Mesendoderm (in vitro differentiated cells): ENCODE measurements at regions not wholly inside any gene's neighbourhood (a gene's known extent, or its start where the extent isn't known, plus 50 kb on each side); places are given as distances from the start of the nearest gene placed in this dataset.

Experiments used
- DNase-seq: peaks from one replicate; pipeline ENCODE4 v3.0.0; 2013
- H2AK5ac ChIP-seq: 2 replicates; pipeline ENCODE4 v1.6.1; 2013; ENCODE audit warnings: low read length, inconsistent platforms
- H2BK120ac ChIP-seq: 2 replicates; pipeline ENCODE4 v1.6.1; 2013; ENCODE audit warnings: low read depth, mild to moderate bottlenecking, low read length, moderate library complexity, mixed read lengths
- H2BK15ac ChIP-seq: replicated peaks from 2 replicates; pipeline ENCODE4 v1.6.1; 2013; ENCODE audit warnings: low read depth, mild to moderate bottlenecking, moderate library complexity
- H2BK5ac ChIP-seq: 2 replicates; pipeline ENCODE4 v1.6.1; 2013; ENCODE audit warnings: low read length, inconsistent platforms
- H3K18ac ChIP-seq: 2 replicates; pipeline ENCODE4 v1.6.1; 2013; ENCODE audit warnings: mild to moderate bottlenecking, low read length, mixed read lengths
- H3K23ac ChIP-seq: one replicate; pipeline ENCODE4 v1.6.1; 2013; ENCODE audit warnings: low read length
- H3K27ac ChIP-seq: 2 replicates; pipeline ENCODE4 v1.5.1; 2013; ENCODE audit warnings: low read depth, mild to moderate bottlenecking, inconsistent platforms, low read length, moderate library complexity
- H3K27me3 ChIP-seq: 2 replicates; pipeline ENCODE4 v1.6.1; 2013; ENCODE audit warnings: low read length, control low read depth, mild to moderate bottlenecking, inconsistent platforms; ENCODE audit not compliant: insufficient read depth, poor library complexity
- H3K36me3 ChIP-seq: 2 replicates; pipeline ENCODE4 v1.6.1; 2013; ENCODE audit warnings: low read length, inconsistent platforms; ENCODE audit not compliant: control insufficient read depth, insufficient read depth
- H3K4ac ChIP-seq: one replicate; pipeline ENCODE4 v1.6.1; 2013; ENCODE audit warnings: low read depth, mild to moderate bottlenecking, low read length, moderate library complexity
- H3K4me1 ChIP-seq: 2 replicates; pipeline ENCODE4 v1.6.1; 2013; ENCODE audit warnings: low read depth, low read length, inconsistent platforms; ENCODE audit not compliant: control insufficient read depth
- H3K4me2 ChIP-seq: 2 replicates; pipeline ENCODE4 v1.6.1; 2013; ENCODE audit warnings: low read length
- H3K4me3 ChIP-seq: 2 replicates; pipeline ENCODE4 v1.5.1; 2013; ENCODE audit warnings: mild to moderate bottlenecking, low read length
- H3K56ac ChIP-seq: one replicate; pipeline ENCODE4 v1.6.1; 2013; ENCODE audit warnings: low read length
- H3K79me1 ChIP-seq: 2 replicates; pipeline ENCODE4 v1.6.1; 2013; ENCODE audit warnings: low read length, inconsistent platforms
- H3K79me2 ChIP-seq: 2 replicates; pipeline ENCODE4 v1.6.1; 2013; ENCODE audit warnings: mild to moderate bottlenecking, low read length; ENCODE audit not compliant: control insufficient read depth, insufficient read depth
- H3K9ac ChIP-seq: 2 replicates; pipeline ENCODE4 v1.6.1; 2013; ENCODE audit warnings: low read length, inconsistent platforms
- H4K5ac ChIP-seq: one replicate; pipeline ENCODE4 v1.6.1; 2013; ENCODE audit warnings: low read length
- H4K8ac ChIP-seq: one replicate; pipeline ENCODE4 v1.6.1; 2013; ENCODE audit warnings: low read depth, mild to moderate bottlenecking, control low read depth, low read length, moderate library complexity
- WGBS: extraction: QIAGEN DNeasy Blood & Tissue Kit; methylation state at CpG from one replicate; pipeline ENCODE4 v1.1.7; 2013; ENCODE audit warnings: low lambda C conversion rate, missing lambda C conversion rate; ENCODE audit not compliant: insufficient coverage; ENCODE audit errors: extremely low coverage; 5-methylcytosine and 5-hydroxymethylcytosine counted together

DNA sequence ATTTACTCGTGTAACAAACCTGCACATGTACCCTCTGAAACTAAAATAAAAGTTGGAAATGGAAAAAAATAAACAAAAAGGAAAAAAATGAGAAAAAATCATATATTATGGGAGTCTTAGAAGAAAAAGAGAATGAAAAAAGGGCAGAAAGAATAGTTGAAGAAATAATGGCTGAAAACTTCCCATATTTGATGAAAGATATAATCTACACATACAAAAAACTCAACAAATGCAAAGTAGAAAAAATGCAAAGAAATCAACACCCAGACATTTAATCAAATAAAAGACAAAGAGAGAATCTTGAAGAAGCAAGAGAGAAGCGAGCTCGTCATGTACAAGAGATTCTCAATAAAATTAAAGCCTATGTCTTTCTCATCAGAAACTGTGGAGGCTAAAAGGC lies 73.8 kb downstream of the SLC25A46 start:
- H3K9ac ChIP-seq: no peak overlapping the region
- H3K23ac ChIP-seq: no peak overlapping the region

DNA sequence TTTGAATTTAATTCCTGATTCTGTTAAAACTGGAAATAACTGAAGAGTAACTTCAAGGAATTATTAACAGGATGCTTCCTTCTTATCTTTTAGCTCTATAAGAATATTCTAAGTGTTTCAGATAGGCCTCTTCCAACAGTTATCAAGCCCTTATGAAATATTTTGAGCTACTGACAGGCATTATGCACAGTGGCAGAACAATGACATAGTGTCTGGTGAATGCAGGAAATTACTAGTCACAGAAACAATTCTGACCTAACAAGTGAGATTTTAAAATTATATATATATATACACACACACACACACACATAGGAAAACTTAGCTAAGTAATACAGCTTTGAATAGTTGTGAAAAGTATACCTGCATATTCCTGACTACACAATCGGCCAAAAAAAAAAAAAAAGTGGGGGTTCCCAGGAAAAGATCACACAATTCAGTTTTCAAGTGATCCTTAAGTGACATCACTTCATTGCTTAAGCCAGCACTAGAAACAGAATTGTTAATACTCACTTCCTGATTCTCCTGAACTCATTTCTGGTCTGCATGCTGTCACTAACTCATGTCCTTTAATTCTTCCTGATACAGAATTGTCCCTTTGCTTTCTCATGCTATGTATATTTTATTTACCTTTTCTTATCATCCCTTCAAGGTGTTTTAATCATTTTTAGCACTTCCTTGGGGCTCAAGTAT lies 77.3 kb downstream of the SLC25A46 start:
- Histone ChIP-seq H3K9ac (no peak overlapping the region), H3K79me2 (no peaks in the 10 kb centered on the region), H3K56ac (no peak overlapping the region), H3K4me3 (no peak overlapping the region), H3K18ac (no peak overlapping the region), H3K27ac (no peak overlapping the region), H3K4me2 (no peak overlapping the region), H3K79me1 (no peaks in the 10 kb centered on the region), H4K8ac (no peak overlapping the region), H4K5ac (no peak overlapping the region), H3K4ac (no peak overlapping the region), H3K4me1 (no peaks in the 10 kb centered on the region), H2BK120ac (no peak overlapping the region), H2AK5ac (no peak overlapping the region), H3K36me3 (no peaks in the 10 kb centered on the region), H3K27me3 (no peaks in the 10 kb centered on the region), H2BK15ac (no peak overlapping the region), H3K23ac (no peak overlapping the region), H2BK5ac (no peak overlapping the region)
- no CpG with 5 or more reads among the region's 1 CpG for WGBS
- DNase-seq: no peak

More for the DNA sequence above, 73.8 kb downstream of the SLC25A46 start:
- no peak overlapping the region for H2AK5ac ChIP-seq
- no peak overlapping the region for H4K8ac ChIP-seq
- no peak overlapping the region for H2BK15ac ChIP-seq
- no peak overlapping the region for H4K5ac ChIP-seq
- no peak overlapping the region for H2BK5ac ChIP-seq
- WGBS: no CpG with 5 or more reads among the region's 3 CpGs
- no peaks in the 10 kb centered on the region for H3K4me1 ChIP-seq
- H3K4ac ChIP-seq: no peak overlapping the region
- no peaks in the 10 kb centered on the region for H3K36me3 ChIP-seq
- no peak overlapping the region for H3K27ac ChIP-seq
- no peak overlapping the region for H3K18ac ChIP-seq
- no peak overlapping the region for H3K4me3 ChIP-seq
- no peak for DNase-seq
- H3K4me2 ChIP-seq: no peak overlapping the region
- H3K79me2 ChIP-seq: no peaks in the 10 kb centered on the region
- H3K79me1 ChIP-seq: no peaks in the 10 kb centered on the region
- H2BK120ac ChIP-seq: no peak overlapping the region
- H3K27me3 ChIP-seq: no peaks in the 10 kb centered on the region
- no peak overlapping the region for H3K56ac ChIP-seq

- Histone ChIP-seq H3K27me3 (no peaks in the 10 kb centered on the region), H3K9ac (no peak overlapping the region), H2BK5ac (no peak overlapping the region), H2BK15ac (no peak overlapping the region), H3K4ac (no peak overlapping the region), H4K8ac (no peak overlapping the region), H3K4me2 (no peak overlapping the region), H3K36me3 (no peaks in the 10 kb centered on the region), H3K4me3 (no peak overlapping the region), H2AK5ac (no peak overlapping the region), H3K27ac (no peak overlapping the region), H3K23ac (no peak overlapping the region), H4K5ac (no peak overlapping the region), H3K4me1 (no peaks in the 10 kb centered on the region), H3K79me2 (no peaks in the 10 kb centered on the region), H2BK120ac (no peak overlapping the region), H3K56ac (no peak overlapping the region), H3K79me1 (no peaks in the 10 kb centered on the region), H3K18ac (no peak overlapping the region)
- no CpG with 5 or more reads among the region's 7 CpGs for WGBS
- no peak for DNase-seq
Measured at GRCh38 chr5:110817459-110817858, 78.7 kb downstream of the SLC25A46 start.

DNA sequence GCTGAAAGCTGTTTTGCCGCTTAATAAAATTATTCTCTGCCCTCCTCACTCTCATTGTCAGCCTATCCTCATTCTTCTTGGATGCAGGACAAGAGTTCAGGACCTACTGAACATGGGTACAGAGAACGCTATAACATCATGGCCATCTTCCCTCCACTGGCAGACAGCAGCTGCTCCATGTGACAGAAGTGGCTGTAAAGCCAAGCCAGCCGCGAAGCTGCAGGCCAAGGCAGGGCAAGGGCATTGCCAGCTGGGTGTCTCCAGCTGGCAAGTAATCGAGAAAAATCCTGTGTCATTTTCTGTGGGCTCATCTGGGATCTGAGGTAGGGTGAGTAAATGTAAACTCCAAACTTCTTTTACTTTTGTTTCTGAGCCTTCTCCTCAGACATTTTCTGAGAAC lies 84.8 kb downstream of the SLC25A46 start:
- no peak overlapping the region for H2BK15ac ChIP-seq
- no peak overlapping the region for H2AK5ac ChIP-seq
- no peaks in the 10 kb centered on the region for H3K4me1 ChIP-seq
- no peak overlapping the region for H3K4me2 ChIP-seq
- H2BK120ac ChIP-seq: no peak overlapping the region
- no peaks in the 10 kb centered on the region for H3K79me2 ChIP-seq
- H4K5ac ChIP-seq: no peak overlapping the region
- no peak overlapping the region for H2BK5ac ChIP-seq
- no peak overlapping the region for H3K23ac ChIP-seq
- no peak overlapping the region for H3K56ac ChIP-seq
- DNase-seq: no peak
- no peak overlapping the region for H3K4ac ChIP-seq
- no peaks in the 10 kb centered on the region for H3K27me3 ChIP-seq
- no peak overlapping the region for H3K4me3 ChIP-seq
- H3K9ac ChIP-seq: no peak overlapping the region
- no peaks in the 10 kb centered on the region for H3K36me3 ChIP-seq
- H4K8ac ChIP-seq: no peak overlapping the region
- no peak overlapping the region for H3K18ac ChIP-seq
- no peak overlapping the region for H3K27ac ChIP-seq
- H3K79me1 ChIP-seq: no peaks in the 10 kb centered on the region
- no CpG with 5 or more reads among the region's 5 CpGs for WGBS

GRCh38 chr5:110824936-110825441 lies 86.2 kb downstream of the SLC25A46 start:
- Histone ChIP-seq H3K18ac (no peak overlapping the region), H3K4me3 (no peak overlapping the region), H3K4ac (no peak overlapping the region), H3K4me2 (no peak overlapping the region), H3K36me3 (no peaks in the 10 kb centered on the region), H3K9ac (no peak overlapping the region), H3K23ac (no peak overlapping the region), H3K4me1 (no peaks in the 10 kb centered on the region), H2AK5ac (no peak overlapping the region), H4K8ac (no peak overlapping the region), H3K79me1 (no peaks in the 10 kb centered on the region), H3K79me2 (no peaks in the 10 kb centered on the region), H2BK5ac (no peak overlapping the region), H3K27me3 (no peaks in the 10 kb centered on the region), H3K27ac (no peak overlapping the region), H3K56ac (no peak overlapping the region), H4K5ac (no peak overlapping the region), H2BK120ac (no peak overlapping the region), H2BK15ac (no peak overlapping the region)
- WGBS: no CpG with 5 or more reads among the region's 3 CpGs
- DNase-seq: no peak

DNA sequence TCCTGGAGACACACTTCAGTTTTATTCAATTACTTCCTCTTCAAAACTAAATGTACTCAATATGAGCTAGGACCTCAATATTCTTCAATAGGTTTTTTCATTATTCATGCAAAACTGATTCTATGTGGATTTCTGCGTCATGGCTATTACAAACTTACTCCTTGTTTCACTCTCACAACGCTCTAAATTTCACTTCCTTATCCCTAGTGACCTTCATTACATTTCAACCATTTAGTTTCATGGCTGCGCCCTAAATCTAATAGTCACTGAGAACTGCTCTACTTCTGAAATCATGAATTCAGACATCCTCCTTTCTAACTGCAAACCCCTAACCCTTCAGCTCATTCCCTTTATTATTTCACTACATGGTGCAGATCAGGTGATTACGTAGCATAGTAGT lies 93.9 kb downstream of the SLC25A46 start:
- no peak overlapping the region for H3K9ac ChIP-seq
- no peak overlapping the region for H4K5ac ChIP-seq
- no peaks in the 10 kb centered on the region for H3K79me2 ChIP-seq
- no peak overlapping the region for H2BK5ac ChIP-seq
- 100% methylated on average over 2 of the region's 4 CpGs for WGBS
- no peak for DNase-seq
- H3K18ac ChIP-seq: no peak overlapping the region
- no peak overlapping the region for H3K27ac ChIP-seq
- H3K79me1 ChIP-seq: no peaks in the 10 kb centered on the region
- no peak overlapping the region for H2AK5ac ChIP-seq
- no peaks in the 10 kb centered on the region for H3K27me3 ChIP-seq
- H3K56ac ChIP-seq: no peak overlapping the region
- no peak overlapping the region for H3K4me3 ChIP-seq
- no peak overlapping the region for H3K4ac ChIP-seq
- H3K4me1 ChIP-seq: no peaks in the 10 kb centered on the region
- no peak overlapping the region for H2BK15ac ChIP-seq
- H3K36me3 ChIP-seq: no peaks in the 10 kb centered on the region
- no peak overlapping the region for H3K23ac ChIP-seq
- no peak overlapping the region for H4K8ac ChIP-seq
- no peak overlapping the region for H3K4me2 ChIP-seq
- H2BK120ac ChIP-seq: no peak overlapping the region
